Hypothalamus (tissue), 51 donors: ENCODE measurements at regions not wholly inside any gene's neighbourhood (a gene's known extent, or its start where the extent isn't known, plus 50 kb on each side); places are given as distances from the start of the nearest gene placed in this dataset.
"Not testable (repeated sequence)": the region's sequence is repeated elsewhere in the genome, so short reads cannot be mapped to it uniquely, and the experiment has no call there.

Experiments
- DNase-seq, 51 donors: peaks; one replicate each; lab custom pipeline; 2025; lab: John Stamatoyannopoulos, UW

GRCh38 chr5:156006026-156006647 lies 320.8 kb upstream of the SGCD start:
- no peak for DNase-seq

DNA sequence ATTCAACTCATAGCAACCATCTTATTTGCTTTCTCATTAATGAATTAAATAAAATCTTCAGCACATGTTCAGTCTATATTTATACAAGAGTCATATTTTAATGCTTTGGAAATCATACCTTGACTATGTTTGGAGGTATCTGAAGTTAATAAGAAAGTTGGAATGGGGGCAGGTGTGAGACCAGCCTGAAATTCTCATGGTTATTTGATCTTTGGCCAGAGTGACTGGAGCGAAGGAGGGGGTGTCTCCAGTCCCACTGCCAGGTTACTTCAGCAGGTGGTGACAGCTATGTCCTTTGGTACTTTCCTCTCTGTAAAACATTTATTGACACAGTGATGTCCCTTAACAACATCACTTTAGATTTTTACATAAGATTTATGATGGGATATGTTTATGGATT lies 318.1 kb upstream of the SGCD start:
- DNase-seq = no peak

DNA sequence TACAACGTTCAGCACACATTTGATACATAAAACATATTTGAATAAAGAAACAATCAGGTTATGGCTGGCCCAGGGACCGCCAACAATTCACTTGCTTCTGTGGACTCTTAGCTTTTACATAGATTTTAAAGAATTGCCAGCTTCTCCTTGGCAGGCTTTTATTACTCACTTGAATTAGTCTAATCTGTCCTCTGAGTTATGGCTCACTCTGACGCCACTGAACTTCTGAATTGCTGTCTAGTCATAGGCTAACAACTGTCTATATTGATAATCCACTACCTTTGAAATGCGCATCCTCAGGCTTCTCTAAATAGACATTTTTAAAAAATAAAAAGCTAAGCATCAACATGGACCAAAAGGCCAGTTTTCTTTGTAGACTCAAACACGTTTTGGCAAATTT lies 317.4 kb upstream of the SGCD start:
- DNase-seq = no peak

DNA sequence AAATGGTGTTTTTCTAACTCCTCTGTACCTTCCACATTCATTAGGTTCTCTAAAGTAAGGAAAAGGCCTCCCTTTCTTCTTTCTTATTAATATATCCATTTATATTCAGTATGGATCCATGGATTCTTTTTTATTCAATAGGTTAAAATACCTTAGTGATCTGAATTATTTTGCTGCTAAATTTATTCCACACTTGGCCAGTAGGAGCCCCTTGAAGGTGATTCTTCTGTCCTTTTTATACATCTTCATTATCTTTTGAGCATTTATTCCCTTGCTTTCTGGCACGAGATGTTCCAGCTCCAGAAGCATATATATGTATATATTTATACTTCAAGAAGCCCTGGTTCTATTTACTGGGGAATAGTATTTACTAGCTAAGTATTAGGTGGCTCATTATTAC lies 311.8 kb upstream of the SGCD start:
- no peak for DNase-seq

DNA sequence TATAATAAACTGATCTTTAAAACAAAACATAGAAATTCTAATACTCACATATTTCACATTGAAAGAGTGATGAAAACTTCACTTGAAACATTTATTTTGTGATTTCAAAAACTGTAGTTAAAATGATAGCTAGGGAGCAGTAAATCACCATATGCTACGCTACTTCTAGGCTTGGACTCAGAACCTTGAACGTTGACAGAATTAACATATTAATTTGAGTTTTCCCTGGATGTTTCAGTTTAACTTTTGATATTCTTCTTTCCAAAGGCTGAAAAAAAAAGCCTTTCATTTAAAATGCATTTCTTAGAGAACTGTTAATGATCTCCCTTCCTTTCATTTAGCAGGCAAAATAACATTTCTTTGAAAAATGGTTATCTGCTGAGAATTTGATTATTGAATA lies 307.8 kb upstream of the SGCD start:
- DNase-seq = no peak

DNA sequence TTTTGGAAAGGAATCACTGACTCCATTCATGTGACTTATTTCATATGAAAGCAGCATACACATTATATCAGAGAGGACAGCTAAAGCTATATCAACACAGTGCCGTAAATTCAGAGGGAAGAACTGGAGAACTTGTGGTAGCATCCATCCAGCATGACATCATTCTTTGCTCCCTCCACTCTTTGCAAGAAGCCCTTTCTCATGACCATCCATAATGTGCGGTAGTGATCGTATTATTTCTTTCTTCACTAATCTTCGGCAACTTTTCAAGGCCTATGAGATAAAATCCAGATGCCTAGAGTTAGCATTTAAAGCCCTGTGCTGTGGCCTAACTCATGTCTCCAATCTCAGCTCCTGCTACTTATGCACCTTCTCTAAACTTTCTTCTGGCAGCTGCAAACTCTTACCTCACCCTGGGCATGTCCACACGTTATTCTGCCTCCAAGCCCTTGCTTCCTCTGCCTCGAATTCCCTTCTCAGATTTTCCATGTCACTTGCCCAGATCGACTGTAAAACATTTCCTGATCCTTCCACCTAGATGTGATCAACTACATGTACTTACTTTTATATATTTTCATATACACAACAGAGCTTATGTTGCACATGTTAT lies 307.3 kb upstream of the SGCD start:
- no peak for DNase-seq

GRCh38 chr5:156020647-156021046 lies 306.3 kb upstream of the SGCD start:
- no peak for DNase-seq

DNA sequence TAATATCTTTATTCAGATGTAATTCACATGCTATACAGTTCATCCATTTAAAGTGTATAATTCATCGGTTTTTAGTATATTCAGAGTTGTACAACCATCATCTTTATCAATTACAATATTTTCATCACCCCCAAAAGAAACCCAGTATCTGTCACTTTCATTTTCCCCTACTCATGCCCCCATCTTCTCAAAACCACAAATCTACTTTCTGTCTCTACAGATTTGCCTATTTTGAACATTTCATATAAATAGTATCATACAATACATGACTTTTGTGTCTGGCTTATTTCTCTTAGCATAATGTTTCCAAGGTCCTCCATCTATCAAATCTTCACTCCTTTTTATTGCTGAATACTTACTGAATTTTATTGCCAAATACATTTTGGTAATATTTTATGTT lies 305.1 kb upstream of the SGCD start:
- no peak for DNase-seq

GRCh38 chr5:156025656-156026055 lies 301.3 kb upstream of the SGCD start:
- DNase-seq = no peak

DNA sequence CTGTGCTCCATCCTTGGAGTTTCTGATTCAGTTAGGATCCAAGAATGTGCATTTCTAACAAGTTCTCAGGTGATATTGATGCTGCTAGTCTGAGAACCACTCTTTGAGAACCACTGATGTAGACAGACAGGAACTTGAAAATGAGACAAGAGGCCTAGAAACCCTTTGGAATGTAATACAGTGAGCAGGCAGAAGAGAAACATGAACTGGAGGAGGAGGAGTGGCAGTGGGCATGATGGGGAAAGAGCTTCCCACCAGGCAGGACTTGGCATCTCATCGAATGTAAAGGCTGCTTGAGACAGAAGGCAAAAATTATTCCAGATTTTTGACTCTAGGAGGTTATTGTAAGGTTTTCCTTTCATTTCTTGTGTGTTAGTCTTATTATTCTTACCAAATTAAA lies 295.8 kb upstream of the SGCD start:
- DNase-seq = no peak

DNA sequence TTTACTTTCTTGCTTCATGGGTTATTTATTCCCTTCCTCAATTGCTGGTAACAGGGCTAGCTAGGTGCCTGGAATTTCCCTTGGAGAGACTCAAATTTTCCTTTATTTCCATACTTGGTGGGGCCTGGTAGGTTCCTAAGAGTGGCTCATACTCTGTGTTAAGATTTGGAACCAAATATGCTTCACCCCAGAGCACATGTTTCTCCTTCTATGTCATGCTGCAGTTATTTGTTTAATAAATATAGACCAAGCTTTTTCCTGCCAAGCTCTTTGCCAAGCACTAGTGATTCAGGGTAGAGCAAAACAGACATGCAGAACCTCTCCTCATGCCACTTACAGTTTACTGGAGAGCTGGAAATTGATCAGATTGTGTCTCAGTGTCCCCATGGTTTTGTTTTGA lies 290.3 kb upstream of the SGCD start:
- no peak for DNase-seq

DNA sequence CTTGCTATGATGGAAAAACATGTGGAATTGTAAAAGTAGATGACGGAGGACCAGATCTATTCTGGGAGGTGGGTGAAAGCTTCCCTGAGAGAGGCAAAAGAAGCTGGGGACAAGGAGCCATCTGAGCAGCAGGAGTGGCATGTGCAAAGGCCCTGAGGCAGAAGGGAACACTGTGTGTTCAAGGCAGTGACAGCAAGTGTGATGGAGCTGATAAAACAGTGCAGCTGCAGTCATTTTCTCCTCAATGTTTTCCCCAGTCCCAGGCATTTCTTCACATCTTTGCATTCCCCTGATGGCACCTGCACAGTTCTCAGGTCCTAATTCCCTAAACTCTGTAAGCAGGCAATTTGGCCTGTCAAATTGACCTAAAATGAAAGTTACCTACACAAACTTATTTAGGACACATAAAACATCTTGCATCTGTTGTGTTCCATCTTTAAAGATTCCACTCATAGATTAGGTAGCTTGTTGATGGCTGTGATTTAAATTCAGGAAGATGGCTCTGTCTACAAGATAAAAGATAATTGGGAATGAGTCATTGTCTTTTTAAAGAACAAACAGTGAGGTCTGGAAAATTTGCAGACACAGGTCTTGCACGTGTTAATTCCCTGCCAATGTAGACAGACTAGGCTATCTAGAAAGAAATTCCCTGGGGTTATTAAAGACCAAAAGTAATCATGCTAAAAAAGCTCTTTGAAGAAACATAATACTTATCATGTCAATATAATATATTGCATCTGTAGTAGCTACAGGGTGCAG lies 289.6 kb upstream of the SGCD start:
- DNase-seq = no peak

DNA sequence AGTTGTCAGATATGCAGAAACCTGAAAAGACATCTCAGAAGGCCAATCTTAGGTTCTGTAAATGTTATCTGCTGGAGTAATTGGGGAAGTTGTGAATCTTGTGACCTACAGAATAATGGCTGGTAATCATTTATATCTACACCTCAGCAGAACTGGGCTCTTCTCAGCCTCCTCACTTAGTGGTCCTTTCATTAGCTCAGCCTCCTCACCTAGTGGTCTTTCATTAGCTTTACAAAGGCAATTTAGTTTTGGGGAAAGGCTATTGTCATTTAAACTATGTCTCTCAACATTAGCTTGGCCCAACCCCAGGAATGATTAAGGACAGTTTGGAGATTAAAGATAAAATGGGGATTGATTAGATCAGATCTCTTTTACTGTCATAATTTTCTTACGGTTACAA lies 284.2 kb upstream of the SGCD start:
- no peak for DNase-seq

DNA sequence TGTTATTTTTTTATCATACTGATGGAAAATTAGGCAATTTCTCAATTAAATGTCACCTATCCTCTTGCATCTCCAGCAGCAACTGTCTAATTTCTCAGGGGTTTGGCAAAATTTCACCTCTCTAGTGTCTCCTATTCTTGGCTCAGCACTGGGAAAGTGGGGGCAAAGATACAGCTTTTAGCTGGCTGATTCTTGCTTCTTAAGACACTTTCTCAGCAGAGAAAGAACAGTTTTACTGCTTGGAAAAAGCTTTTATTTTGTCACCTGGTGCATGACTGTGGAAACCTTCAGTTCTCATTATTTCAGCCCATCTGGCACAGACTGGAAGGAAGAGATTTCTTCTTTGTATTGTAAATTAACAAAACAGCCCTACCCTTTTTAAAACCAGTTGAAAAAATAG lies 283.6 kb upstream of the SGCD start:
- DNase-seq = no peak

GRCh38 chr5:156051972-156052371 lies 275.0 kb upstream of the SGCD start:
- no peak for DNase-seq

- DNase-seq = no peak
Measured at GRCh38 chr5:156052656-156053055, 274.3 kb upstream of the SGCD start.

GRCh38 chr5:156053056-156053455 lies 273.9 kb upstream of the SGCD start:
- DNase-seq = no peak

DNA sequence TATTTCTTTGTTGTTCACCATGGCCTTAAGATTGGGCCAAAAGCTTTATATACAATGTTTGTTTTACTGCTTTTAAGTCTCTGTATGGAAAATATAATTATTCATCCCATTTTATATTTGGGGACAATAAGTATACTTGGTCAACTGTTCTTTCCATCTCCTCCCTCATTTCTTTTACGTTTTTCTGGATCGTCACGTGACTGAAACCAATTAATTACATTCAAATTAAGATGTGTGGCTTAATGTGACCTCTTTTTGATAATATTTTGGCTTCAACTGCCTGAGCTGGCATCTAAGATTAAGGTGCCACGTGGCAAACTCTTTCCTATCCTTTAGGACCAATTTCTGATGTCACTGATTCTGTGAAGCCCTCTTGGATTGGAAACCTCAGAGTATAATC lies 250.1 kb upstream of the SGCD start:
- DNase-seq = no peak

DNA sequence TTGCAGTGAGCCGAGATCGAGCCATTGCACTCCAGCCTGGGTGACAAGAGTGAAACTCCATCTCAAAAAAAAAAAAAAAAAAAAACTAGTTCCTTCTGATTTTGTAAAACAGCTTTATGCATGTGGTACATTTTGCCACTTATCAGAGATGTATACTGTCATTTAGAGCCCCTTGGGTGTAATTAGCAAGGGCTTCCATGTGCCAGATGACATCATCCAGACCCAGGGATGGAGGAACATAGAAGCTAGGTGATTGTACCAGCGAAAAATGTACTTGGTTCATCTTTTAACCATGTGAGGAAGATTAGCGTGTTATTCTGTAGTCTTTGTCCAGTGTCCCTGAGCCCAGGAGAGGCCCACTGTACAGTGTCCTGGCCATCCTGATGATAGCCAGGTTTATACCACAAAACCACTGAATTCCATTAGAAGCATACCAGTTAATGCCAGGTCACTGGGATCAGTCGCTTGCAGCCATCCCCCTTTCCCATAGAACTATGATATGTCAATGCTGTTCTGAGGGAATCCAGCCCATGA lies 239.3 kb upstream of the SGCD start:
- DNase-seq = no peak

DNA sequence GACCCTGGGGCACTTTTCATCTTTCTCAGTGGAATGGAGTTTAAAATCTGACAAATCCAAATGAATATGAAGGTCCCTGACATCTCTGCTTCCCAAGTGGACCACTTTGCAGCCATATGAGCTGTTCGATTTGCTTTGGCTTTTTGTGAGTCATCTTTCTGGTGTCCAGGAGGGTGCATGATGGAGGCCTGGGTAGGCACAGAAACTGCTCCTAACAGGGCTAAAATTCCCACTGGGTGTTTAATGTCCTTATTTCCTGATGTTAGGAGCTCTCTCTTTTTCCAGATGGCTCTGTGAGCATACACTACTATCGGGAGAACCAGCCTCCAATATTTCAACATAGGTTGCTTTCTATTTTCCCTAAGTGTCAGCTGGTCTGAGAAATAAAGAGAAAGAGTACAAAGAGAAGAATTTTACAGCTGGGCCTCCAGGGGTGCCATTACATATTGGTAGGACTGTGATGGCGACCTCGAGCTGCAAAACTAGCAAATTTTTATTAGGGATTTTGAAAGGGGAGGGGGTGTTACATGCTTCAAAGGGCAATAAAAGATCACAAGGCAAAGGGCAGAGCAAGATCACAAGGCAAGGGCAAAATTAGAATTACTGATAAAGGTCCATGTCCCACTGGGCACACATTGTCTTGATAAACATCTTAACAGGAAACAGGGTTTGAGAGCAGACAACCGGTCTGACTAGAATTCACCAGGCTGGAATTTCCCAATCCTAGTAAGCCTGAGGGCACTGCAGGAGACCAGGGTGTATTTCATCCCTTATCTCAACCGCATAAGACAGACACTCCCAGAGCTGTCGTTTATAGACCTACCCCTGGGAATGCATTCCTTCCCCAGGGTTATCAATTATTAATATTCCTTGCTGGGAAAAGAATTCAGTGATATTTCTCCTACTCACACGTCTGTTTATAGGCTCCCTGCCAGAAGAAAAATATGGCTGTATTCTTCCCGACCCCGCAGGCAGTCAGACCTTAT lies 236.7 kb upstream of the SGCD start:
- not testable (repeated sequence) for DNase-seq

- peak in 4 of 51 donors; percentile 1 to 8 (median 4) for DNase-seq
Measured at GRCh38 chr5:156093024-156093423, 233.9 kb upstream of the SGCD start.
